ENCODE measurements at regions not wholly inside any gene's neighbourhood (a gene's known extent, or its start where the extent isn't known, plus 50 kb on each side); places are given as distances from the start of the nearest gene placed in this dataset.

- 82 to 93% (median 87%) methylated on average over 1 of the region's 1 CpG for WGBS, 4 donors
- Histone ChIP-seq H3K9me3 (peaks cover 0 to 6% (median 0%) of the 10 kb centered on the region in 12 donors), H3K27me3 (no peaks in the 10 kb centered on the region), H3K4me1 (peaks cover 0 to 6% (median 0%) of the 10 kb centered on the region in 12 donors), H3K4me3 (no peak overlapping the region), H3K27ac (no peak overlapping the region), H3K36me3 (no peaks in the 10 kb centered on the region)
- TF ChIP-seq, protein P1, sequence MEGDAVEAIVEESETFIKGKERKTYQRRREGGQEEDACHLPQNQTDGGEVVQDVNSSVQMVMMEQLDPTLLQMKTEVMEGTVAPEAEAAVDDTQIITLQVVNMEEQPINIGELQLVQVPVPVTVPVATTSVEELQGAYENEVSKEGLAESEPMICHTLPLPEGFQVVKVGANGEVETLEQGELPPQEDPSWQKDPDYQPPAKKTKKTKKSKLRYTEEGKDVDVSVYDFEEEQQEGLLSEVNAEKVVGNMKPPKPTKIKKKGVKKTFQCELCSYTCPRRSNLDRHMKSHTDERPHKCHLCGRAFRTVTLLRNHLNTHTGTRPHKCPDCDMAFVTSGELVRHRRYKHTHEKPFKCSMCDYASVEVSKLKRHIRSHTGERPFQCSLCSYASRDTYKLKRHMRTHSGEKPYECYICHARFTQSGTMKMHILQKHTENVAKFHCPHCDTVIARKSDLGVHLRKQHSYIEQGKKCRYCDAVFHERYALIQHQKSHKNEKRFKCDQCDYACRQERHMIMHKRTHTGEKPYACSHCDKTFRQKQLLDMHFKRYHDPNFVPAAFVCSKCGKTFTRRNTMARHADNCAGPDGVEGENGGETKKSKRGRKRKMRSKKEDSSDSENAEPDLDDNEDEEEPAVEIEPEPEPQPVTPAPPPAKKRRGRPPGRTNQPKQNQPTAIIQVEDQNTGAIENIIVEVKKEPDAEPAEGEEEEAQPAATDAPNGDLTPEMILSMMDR (IDR thresholded peaks at IDR 0.05), result no peak
- TF ChIP-seq POLR2A (IDR thresholded peaks at IDR 0.05), result no peak
- intact Hi-C loops (cut with DNase I), result no loop called here
- no peak for ATAC-seq
- no peak for DNase-seq
Measured at GRCh38 chr4:165738571-165738970, 134.5 kb upstream of the TLL1 start.

GRCh38 chr4:165740911-165741310 lies 132.1 kb upstream of the TLL1 start:
- H3K36me3 ChIP-seq, result no peaks in the 10 kb centered on the region
- no peak overlapping the region for H3K4me3 ChIP-seq
- intact Hi-C loops (cut with DNase I), result no loop called here
- TF ChIP-seq, protein P1 (IDR thresholded peaks at IDR 0.05), result no peak
- TF ChIP-seq POLR2A (IDR thresholded peaks at IDR 0.05), result no peak
- no peaks in the 10 kb centered on the region for H3K27me3 ChIP-seq
- H3K27ac ChIP-seq, result no peak overlapping the region
- peaks cover 0 to 6% (median 0%) of the 10 kb centered on the region in 12 donors for H3K9me3 ChIP-seq
- ATAC-seq (no peak), DNase-seq (no peak)
- peaks cover 0 to 6% (median 0%) of the 10 kb centered on the region in 12 donors for H3K4me1 ChIP-seq
- WGBS, 4 donors, result 35 to 49% (median 42%) methylated on average over 6 of the region's 6 CpGs

DNA sequence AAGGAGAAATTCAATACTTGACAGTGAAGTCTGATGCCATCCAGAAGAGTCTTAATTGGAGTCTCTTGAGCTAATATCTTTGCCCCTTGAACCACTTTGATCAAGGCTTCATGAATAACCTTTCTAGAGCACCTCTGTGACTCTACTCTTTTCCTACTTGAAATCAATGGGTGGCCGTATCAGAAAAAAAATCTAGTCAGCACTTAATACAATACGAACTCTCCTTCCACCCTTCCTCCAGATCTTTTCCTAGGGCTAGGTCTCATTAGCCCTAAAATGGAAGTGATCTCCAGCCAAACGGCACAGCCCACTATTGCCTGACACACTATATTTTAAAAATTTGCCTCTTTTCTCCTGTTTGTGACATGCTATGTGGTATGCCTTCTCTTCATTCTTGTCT lies 129.6 kb upstream of the TLL1 start:
- no peak overlapping the region for H3K27ac ChIP-seq
- ATAC-seq, result no peak
- H3K36me3 ChIP-seq, result no peaks in the 10 kb centered on the region
- no peak for DNase-seq
- no peaks in the 10 kb centered on the region for H3K27me3 ChIP-seq
- 86 to 100% (median 96%) methylated on average over 3 of the region's 3 CpGs for WGBS, 4 donors
- H3K4me1 ChIP-seq, result peaks cover 0 to 6% (median 0%) of the 10 kb centered on the region in 12 donors
- no peak overlapping the region for H3K4me3 ChIP-seq
- H3K9me3 ChIP-seq, result peaks cover 0 to 3% (median 0%) of the 10 kb centered on the region in 12 donors
- TF ChIP-seq, protein P1 (IDR thresholded peaks at IDR 0.05), result no peak
- TF ChIP-seq POLR2A (IDR thresholded peaks at IDR 0.05), result no peak
- intact Hi-C loops (cut with DNase I), result no loop called here

GRCh38 chr4:165744370-165744769 lies 128.7 kb upstream of the TLL1 start:
- Histone ChIP-seq H3K36me3 (no peaks in the 10 kb centered on the region), H3K9me3 (no peaks in the 10 kb centered on the region), H3K27me3 (no peaks in the 10 kb centered on the region), H3K27ac (no peak overlapping the region), H3K4me1 (peaks cover 0 to 6% (median 0%) of the 10 kb centered on the region in 12 donors), H3K4me3 (no peak overlapping the region)
- no peak for ATAC-seq
- WGBS, 4 donors, result 93 to 99% (median 96%) methylated on average over 1 of the region's 1 CpG
- TF ChIP-seq, protein P1 (IDR thresholded peaks at IDR 0.05), result no peak
- no peak for TF ChIP-seq POLR2A (IDR thresholded peaks at IDR 0.05)
- intact Hi-C loops (cut with DNase I), result no loop called here
- no peak for DNase-seq

Data from heart left ventricle (tissue), 16 donors.